ENCODE measurements at regions not wholly inside any gene's neighbourhood (a gene's known extent, or its start where the extent isn't known, plus 50 kb on each side); places are given as distances from the start of the nearest gene placed in this dataset.
"Not testable (repeated sequence)": the region's sequence is repeated elsewhere in the genome, so short reads cannot be mapped to it uniquely, and the experiment has no call there.

GRCh38 chr10:109729895-109730294 is 193.4 kb downstream of the XPNPEP1 start:
- not testable (repeated sequence) for DNase-seq (ENCODE audit: low spot score)

- no peak for DNase-seq (ENCODE audit: low spot score)
Measured at GRCh38 chr10:109727436-109727835, 195.9 kb downstream of the XPNPEP1 start.

GRCh38 chr10:109726473-109726872 is 196.8 kb downstream of the XPNPEP1 start:
- no peak for DNase-seq (ENCODE audit: low spot score)

GRCh38 chr10:109723305-109723704 is 200.0 kb downstream of the XPNPEP1 start:
- DNase-seq (ENCODE audit: low spot score) = no peak

- no peak for DNase-seq (ENCODE audit: low spot score)
Measured at GRCh38 chr10:109721453-109722064, 201.8 kb downstream of the XPNPEP1 start.

GRCh38 chr10:109706026-109706560 is 217.2 kb downstream of the XPNPEP1 start:
- no peak for DNase-seq (ENCODE audit: low spot score)

- no peak for DNase-seq (ENCODE audit: low spot score)
Measured at GRCh38 chr10:109701633-109702215, 221.6 kb downstream of the XPNPEP1 start.

GRCh38 chr10:109698882-109699664 is 224.2 kb downstream of the XPNPEP1 start:
- no peak for DNase-seq (ENCODE audit: low spot score)

GRCh38 chr10:109698086-109698485 is 225.2 kb downstream of the XPNPEP1 start:
- no peak for DNase-seq (ENCODE audit: low spot score)

GRCh38 chr10:109696981-109697775 is 226.1 kb downstream of the XPNPEP1 start:
- DNase-seq (ENCODE audit: low spot score) = no peak

GRCh38 chr10:109696462-109696861 is 226.8 kb downstream of the XPNPEP1 start:
- no peak for DNase-seq (ENCODE audit: low spot score)

GRCh38 chr10:109695988-109696387 is 227.3 kb downstream of the XPNPEP1 start:
- DNase-seq (ENCODE audit: low spot score) = no peak

GRCh38 chr10:109689785-109690184 is 233.5 kb downstream of the XPNPEP1 start:
- no peak for DNase-seq (ENCODE audit: low spot score)

GRCh38 chr10:109679478-109679877 is 243.8 kb downstream of the XPNPEP1 start:
- no peak for DNase-seq (ENCODE audit: low spot score)

- DNase-seq (ENCODE audit: low spot score) = no peak
Measured at GRCh38 chr10:109678857-109679256, 244.5 kb downstream of the XPNPEP1 start.

GRCh38 chr10:109676703-109677102 is 246.6 kb downstream of the XPNPEP1 start:
- DNase-seq (ENCODE audit: low spot score) = no peak

GRCh38 chr10:109668703-109669102 is 254.6 kb downstream of the XPNPEP1 start:
- no peak for DNase-seq (ENCODE audit: low spot score)

- no peak for DNase-seq (ENCODE audit: low spot score)
Measured at GRCh38 chr10:109668154-109668665, 255.1 kb downstream of the XPNPEP1 start.

GRCh38 chr10:109665321-109665720 is 258.0 kb downstream of the XPNPEP1 start:
- DNase-seq (ENCODE audit: low spot score) = no peak

GRCh38 chr10:109664554-109664953 is 258.8 kb downstream of the XPNPEP1 start:
- no peak for DNase-seq (ENCODE audit: low spot score)

GRCh38 chr10:109663122-109663521 is 260.2 kb downstream of the XPNPEP1 start:
- DNase-seq (ENCODE audit: low spot score) = no peak

- not testable (repeated sequence) for DNase-seq (ENCODE audit: low spot score)
Measured at GRCh38 chr10:109652612-109653011, 270.7 kb downstream of the XPNPEP1 start.

Data from ecto neural progenitor cell (in vitro differentiated cells).